H1 (cell line): ENCODE measurements at regions not wholly inside any gene's neighbourhood (a gene's known extent, or its start where the extent isn't known, plus 50 kb on each side); places are given as distances from the start of the nearest gene placed in this dataset.

ENCODE experiments used
- CTCF ChIA-PET: fragments of 300-600 bp; sonication (Branson Sonifier 250); formaldehyde crosslinking; loops from one replicate; lab custom pipeline; 2021; ENCODE audit not compliant: partially characterized antibody; lab: Charles Lee
- POLR2A ChIA-PET: fragments of 300-600 bp; sonication (Branson Sonifier 250); formaldehyde crosslinking; loops from one replicate; lab custom pipeline; 2021; ENCODE audit warnings: inconsistent platforms; ENCODE audit not compliant: partially characterized antibody; lab: Charles Lee
- DNase-seq, 2 experiments: peaks; one replicate each; pipeline versions ENCODE4 v3.0.0 to v3.0.0-alpha.2; 2010 to 2022; ENCODE audit warnings: low spot score in 2 of 2, low read depth in 1 of 2, mixed read lengths in 1 of 2
- FAIRE-seq: peaks from 2 replicates; lab custom pipeline; 2011; peaks lifted over from hg19 to GRCh38; lab: Jason Lieb, UNC
- H2AFZ ChIP-seq: 2 replicates; pipeline ENCODE4 v1.8.1; 2012; ENCODE audit warnings: low read length, inconsistent platforms
- H2AK5ac ChIP-seq: 2 replicates; pipeline ENCODE4 v1.6.1; 2013; ENCODE audit warnings: low read depth, low read length
- H2BK120ac ChIP-seq: replicated peaks from 2 replicates; pipeline ENCODE3; 2013; ENCODE audit warnings: low read depth, low read length, inconsistent platforms
- H2BK12ac ChIP-seq: 2 replicates; pipeline ENCODE4 v1.6.1; 2013; ENCODE audit warnings: low read depth, low read length
- H2BK15ac ChIP-seq: 2 replicates; pipeline ENCODE4 v1.6.1; 2013; ENCODE audit warnings: low read length
- H2BK20ac ChIP-seq: 2 replicates; pipeline ENCODE4 v1.6.1; 2013; ENCODE audit warnings: low read length
- H2BK5ac ChIP-seq: 2 replicates; pipeline ENCODE4 v1.6.1; 2013; ENCODE audit warnings: low read depth, low read length
- H3K14ac ChIP-seq: 2 replicates; pipeline ENCODE4 v1.6.1; 2013; ENCODE audit warnings: inconsistent platforms; ENCODE audit not compliant: insufficient read length
- H3K18ac ChIP-seq: 2 replicates; pipeline ENCODE4 v1.6.1; 2013; ENCODE audit warnings: low read length; ENCODE audit errors: extremely low read depth
- H3K23ac ChIP-seq: 2 replicates; pipeline ENCODE4 v1.6.1; 2013; ENCODE audit warnings: inconsistent platforms; ENCODE audit not compliant: insufficient read length
- H3K23me2 ChIP-seq: 2 replicates; pipeline ENCODE4 v1.6.1; 2013; ENCODE audit warnings: low read depth, low read length
- H3K27ac ChIP-seq: 2 replicates; pipeline ENCODE4 v1.6.1; 2011; ENCODE audit warnings: low read depth, low read length, inconsistent platforms
- H3K27me3 ChIP-seq, 4 experiments: replicated peaks in 1 of 4; 1 replicate in 1 of 4; 2 replicates in 3 of 4; pipeline versions ENCODE4 v1.6.1 to v1.8.1; 2011 to 2013; ENCODE audit warnings: low read length in 3 of 4, mild to moderate bottlenecking in 3 of 4, inconsistent platforms in 2 of 4, mixed read lengths in 2 of 4, moderate library complexity in 1 of 4; ENCODE audit not compliant: control insufficient read depth in 3 of 4, insufficient read depth in 3 of 4; ENCODE audit errors: extremely low read depth in 1 of 4
- H3K36me3 ChIP-seq, 4 experiments: 2 replicates each; pipeline versions ENCODE4 v1.6.1 to v1.8.1; 2011 to 2013; ENCODE audit warnings: mild to moderate bottlenecking in 4 of 4, low read length in 3 of 4, moderate library complexity in 2 of 4, control low read depth in 1 of 4, inconsistent platforms in 1 of 4; ENCODE audit not compliant: insufficient read depth in 4 of 4, control insufficient read depth in 2 of 4
- H3K4ac ChIP-seq: replicated peaks from 2 replicates; pipeline ENCODE3; 2013; ENCODE audit warnings: low read length, low read depth, mixed read lengths, inconsistent platforms; ENCODE audit not compliant: insufficient read length
- H3K4me1 ChIP-seq, 4 experiments: replicated peaks in 1 of 4; 1 replicate in 1 of 4; 2 replicates in 3 of 4; pipeline versions ENCODE4 v1.6.1 to v1.8.1; 2011 to 2013; ENCODE audit warnings: low read length in 3 of 4, inconsistent platforms in 2 of 4, mixed read lengths in 1 of 4; ENCODE audit not compliant: insufficient read depth in 4 of 4, control insufficient read depth in 3 of 4
- H3K4me2 ChIP-seq, 2 experiments: 2 replicates each; pipeline versions ENCODE4 v1.6.1 to v1.8.1; 2011 to 2013; ENCODE audit warnings: low read depth in 2 of 2, low read length in 2 of 2, control low read depth in 1 of 2, inconsistent platforms in 1 of 2, mild to moderate bottlenecking in 1 of 2; ENCODE audit not compliant: insufficient read depth in 1 of 2
- H3K4me3 ChIP-seq, 4 experiments: fragments of 200-600, 300-600 bp in 1 of 4; sonication (generic), shearing (Covaris generic), sonication (Bioruptor Twin) in 1 of 4; 2 replicates each; pipeline versions ENCODE4 v1.5.1 to v1.8.1; 2011 to 2016; ENCODE audit warnings: low read length in 4 of 4, low read depth in 3 of 4, control low read depth in 2 of 4, inconsistent platforms in 2 of 4, mild to moderate bottlenecking in 2 of 4, mixed read lengths in 1 of 4, moderate library complexity in 1 of 4; ENCODE audit not compliant: insufficient read depth in 2 of 4; ENCODE audit errors: extremely low read depth in 1 of 4
- H3K56ac ChIP-seq: replicated peaks from 2 replicates; pipeline ENCODE3; 2013; ENCODE audit warnings: low read depth, mild to moderate bottlenecking, mixed read lengths, low read length, inconsistent platforms; ENCODE audit not compliant: insufficient read length
- H3K79me1 ChIP-seq: 2 replicates; pipeline ENCODE4 v1.6.1; 2013; ENCODE audit warnings: low read depth, low read length, control low read depth
- H3K79me2 ChIP-seq, 2 experiments: 2 replicates each; pipeline versions ENCODE4 v1.6.1 to v1.8.1; 2012 to 2013; ENCODE audit warnings: low read length in 2 of 2, mild to moderate bottlenecking in 2 of 2, inconsistent platforms in 1 of 2; ENCODE audit not compliant: insufficient read depth in 2 of 2, control insufficient read depth in 1 of 2
- H3K9ac ChIP-seq, 4 experiments: replicated peaks in 1 of 4; 1 replicate in 1 of 4; 2 replicates in 3 of 4; pipeline versions ENCODE4 v1.6.1 to v1.8.1; 2011 to 2013; ENCODE audit warnings: low read depth in 3 of 4, low read length in 3 of 4, control low read depth in 2 of 4, mild to moderate bottlenecking in 2 of 4, moderate library complexity in 2 of 4, inconsistent platforms in 1 of 4; ENCODE audit errors: extremely low read depth in 1 of 4
- H3K9me3 ChIP-seq, 2 experiments: 2 replicates each; pipeline versions ENCODE4 v1.6.1 to v1.8.1; 2012 to 2013; ENCODE audit warnings: mild to moderate bottlenecking in 2 of 2, moderate library complexity in 2 of 2, control low read depth in 1 of 2, inconsistent platforms in 1 of 2, low read depth in 1 of 2, low read length in 1 of 2, mixed read lengths in 1 of 2; ENCODE audit not compliant: insufficient read depth in 2 of 2
- H4K20me1 ChIP-seq, 2 experiments: replicated peaks in 1 of 2; 2 replicates each; pipeline versions ENCODE3 to v1.8.1; 2011 to 2013; ENCODE audit warnings: inconsistent platforms in 2 of 2, low read length in 2 of 2, mild to moderate bottlenecking in 1 of 2; ENCODE audit not compliant: insufficient read depth in 2 of 2, control insufficient read depth in 1 of 2
- H4K5ac ChIP-seq: 2 replicates; pipeline ENCODE4 v1.6.1; 2013; ENCODE audit warnings: low read length, low read depth, mixed read lengths, inconsistent platforms; ENCODE audit not compliant: insufficient read length
- H4K8ac ChIP-seq: 2 replicates; pipeline ENCODE4 v1.8.0; 2013; ENCODE audit warnings: mild to moderate bottlenecking, moderate library complexity, low read length, inconsistent platforms; ENCODE audit not compliant: insufficient read depth; ENCODE audit errors: extremely low read depth
- H4K91ac ChIP-seq: replicated peaks from 2 replicates; pipeline ENCODE3; 2013; ENCODE audit warnings: low read length, mixed read lengths, inconsistent platforms; ENCODE audit not compliant: insufficient read length
- JUND ChIP-seq: IDR thresholded peaks from 2 replicates; pipeline ENCODE4 v1.6.1; 2011; ENCODE audit warnings: mild to moderate bottlenecking, improper control_type of control experiment, low read length
- SP2 ChIP-seq: IDR thresholded peaks from 2 replicates; pipeline ENCODE4 v1.6.1; 2012; ENCODE audit warnings: mild to moderate bottlenecking, low read length, inconsistent platforms
- TBP ChIP-seq: IDR thresholded peaks from 2 replicates; pipeline ENCODE4 v1.6.1; 2011; ENCODE audit warnings: low read depth, low read length, improper control_type of control experiment
- WGBS, 2 experiments: shearing (Covaris generic) in 1 of 2; methylation state at CpG; one replicate each; pipeline versions ENCODE4 v1.1.6 to v1.1.7; 2013 to 2015; ENCODE audit warnings: low lambda C conversion rate in 2 of 2, mixed read lengths in 2 of 2, inconsistent platforms in 1 of 2, low coverage in 1 of 2, missing lambda C conversion rate in 1 of 2; ENCODE audit not compliant: insufficient replicate concordance in 2 of 2, insufficient coverage in 1 of 2, insufficient read length in 1 of 2; ENCODE audit errors: extremely low coverage in 1 of 2, missing lambda C conversion rate in 1 of 2; 5-methylcytosine and 5-hydroxymethylcytosine counted together

DNA sequence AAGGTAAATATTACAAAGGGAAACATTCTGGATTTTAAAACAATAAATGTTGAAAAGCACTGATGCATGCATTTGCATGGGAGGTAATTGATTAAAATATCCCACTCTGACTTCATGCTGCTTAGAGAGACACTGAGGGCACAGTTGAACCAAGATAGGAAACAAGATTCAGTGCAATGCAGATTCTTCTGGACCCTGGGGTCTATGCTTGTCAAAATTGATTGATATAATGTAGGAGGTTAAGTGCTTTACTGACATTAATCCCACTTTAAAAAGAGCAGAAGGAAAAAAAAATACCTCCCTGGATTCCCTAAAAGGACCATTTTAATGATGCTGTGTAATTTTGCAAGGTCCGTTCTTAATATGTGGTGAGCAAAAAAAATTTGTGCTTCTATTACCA is 454.2 kb downstream of the GABRB3 start:
- no peaks in the 10 kb centered on the region for H3K23me2 ChIP-seq
- peaks cover 0 to 13% of the 10 kb centered on the region in 2 experiments; a peak in 1 of 4 replicates for H3K9me3 ChIP-seq
- H3K4me3 ChIP-seq = no peak overlapping the region
- TF ChIP-seq SP2 = no peak
- TF ChIP-seq TBP = no peak
- no peak for TF ChIP-seq JUND
- no peak overlapping the region for H3K4me2 ChIP-seq
- H3K18ac ChIP-seq = no peak overlapping the region
- no peak overlapping the region for H3K27ac ChIP-seq
- no peak overlapping the region for H3K23ac ChIP-seq
- H3K4ac ChIP-seq = no peak overlapping the region
- no peaks in the 10 kb centered on the region for H3K27me3 ChIP-seq
- no peak overlapping the region for H2BK5ac ChIP-seq
- no peak overlapping the region for H4K8ac ChIP-seq
- H3K4me1 ChIP-seq = no peaks in the 10 kb centered on the region
- CTCF ChIA-PET = no interaction called here
- no peaks in the 10 kb centered on the region for H4K20me1 ChIP-seq
- no peaks in the 10 kb centered on the region for H3K79me2 ChIP-seq
- H2BK120ac ChIP-seq = no peak overlapping the region
- no peak overlapping the region for H3K56ac ChIP-seq
- no peak overlapping the region for H4K5ac ChIP-seq
- H2AK5ac ChIP-seq = no peak overlapping the region
- H2BK15ac ChIP-seq = no peak overlapping the region
- H2BK12ac ChIP-seq = no peak overlapping the region
- no peak overlapping the region for H2AFZ ChIP-seq
- no peak overlapping the region for H4K91ac ChIP-seq
- no peaks in the 10 kb centered on the region for H3K79me1 ChIP-seq
- H3K14ac ChIP-seq = no peak overlapping the region
- no peaks in the 10 kb centered on the region for H3K36me3 ChIP-seq
- POLR2A ChIA-PET = no interaction called here
- no peak overlapping the region for H3K9ac ChIP-seq
- 100% methylated on average over 1 of the region's 1 CpG; no CpG with 5 or more reads in 1 of the 2 experiments for WGBS, 2 experiments
- H2BK20ac ChIP-seq = no peak overlapping the region
- FAIRE-seq (no peak), DNase-seq (no peak)
